K562 (cell line): ENCODE measurements at regions not wholly inside any gene's neighbourhood (a gene's known extent, or its start where the extent isn't known, plus 50 kb on each side); places are given as distances from the start of the nearest gene placed in this dataset.
A peak's percentile ranks its signal among the peaks of the same experiment; 100 is the strongest.

ENCODE experiments used
- BRD4 ChIP-seq: fragments of 200-600 bp; sonication (generic); IDR thresholded peaks from 2 replicates; pipeline ENCODE4 v1.6.1; 2017; ENCODE audit warnings: inconsistent platforms
- CREBBP ChIP-seq: IDR thresholded peaks from one replicate; pipeline ENCODE4 v1.6.1; 2012; ENCODE audit warnings: low read depth, mild to moderate bottlenecking, control low read depth, inconsistent platforms, low read length
- E2F8 ChIP-seq: fragments of 450-650 bp; IDR thresholded peaks from 2 replicates; pipeline ENCODE4 v1.7.1; 2018; ENCODE audit warnings: mild to moderate bottlenecking, low read depth; ENCODE audit not compliant: partially characterized antibody
- FOSL1 ChIP-seq: fragments of 200-800 bp; sonication (Bioruptor generic); conservative IDR thresholded peaks from 2 replicates; pipeline ENCODE4 v1.6.1; 2016; ENCODE audit warnings: missing genetic modification characterization, missing compliant biosample characterization
- HMBOX1 ChIP-seq: sonication (generic); IDR thresholded peaks from 2 replicates; pipeline ENCODE4 v1.6.1; 2016
- KAT2B ChIP-seq: IDR thresholded peaks from one replicate; pipeline ENCODE4 v1.6.1; 2012; ENCODE audit warnings: low read depth, mild to moderate bottlenecking, control low read depth, inconsistent platforms, low read length, moderate library complexity
- MTA1 ChIP-seq: fragments of 450-650 bp; IDR thresholded peaks from 2 replicates; pipeline ENCODE4 v1.6.1; 2017; ENCODE audit warnings: borderline replicate concordance
- MTA2 ChIP-seq: fragments of 450-650 bp; IDR thresholded peaks from 2 replicates; pipeline ENCODE4 v1.6.1; 2016; ENCODE audit warnings: low read depth
- NCOA2 ChIP-seq, 2 experiments: fragments of 450-650 bp; IDR thresholded peaks; 2 replicates each; pipeline ENCODE4 v1.6.1; 2018; ENCODE audit warnings: mild to moderate bottlenecking in 2 of 2, moderate library complexity in 1 of 2; ENCODE audit not compliant: partially characterized antibody in 2 of 2
- POLR2A ChIP-seq: fragments of 450-650 bp; conservative IDR thresholded peaks from 2 replicates; pipeline ENCODE4 v1.6.1; 2016
- REST ChIP-seq, 2 experiments: fragments of 450-650 bp; formaldehyde crosslinking in 1 of 2; IDR thresholded peaks; 2 replicates each; pipeline versions ENCODE4 v1.4.0 to v1.6.1; 2014 to 2020; ENCODE audit warnings: mild to moderate bottlenecking in 2 of 2, borderline replicate concordance in 1 of 2, low read depth in 1 of 2
- RNF219 ChIP-seq: fragments of 250-450 bp; sonication (Bioruptor Pico); IDR thresholded peaks from 2 replicates; pipeline ENCODE4 v1.5.0; 2022; ENCODE audit warnings: mild to moderate bottlenecking
- SMAD1 ChIP-seq: fragments of 150-350 bp; IDR thresholded peaks from 2 replicates; pipeline ENCODE4 v1.6.1; 2014; ENCODE audit warnings: low read length, low read depth; ENCODE audit not compliant: partially characterized antibody
- SRSF3 ChIP-seq: fragments of 200-400 bp; formaldehyde crosslinking; IDR thresholded peaks from 2 replicates; pipeline ENCODE4 v1.6.1; 2016; ENCODE audit warnings: mild to moderate bottlenecking, low read length, moderate library complexity; ENCODE audit not compliant: insufficient read depth
- ZNF511 ChIP-seq: sonication (generic); formaldehyde crosslinking; IDR thresholded peaks from 2 replicates; pipeline ENCODE4 v1.8.0; 2022; ENCODE audit warnings: mild to moderate bottlenecking, missing genetic modification reagents

GRCh38 chr6:144886682-144887081, 601.5 kb downstream of the UTRN start (continued):
- no peak for TF ChIP-seq ZNF511 (CRISPR knock-in tag)
- peak; percentile 91 for TF ChIP-seq FOSL1
- peak; percentile 49 to 65 for TF ChIP-seq NCOA2 (IDR thresholded peaks at IDR 0.05; ENCODE audit: partially characterized antibody in 2 of 2)
- peak; percentile 26; the same call in 1 of the 2 replicates for TF ChIP-seq REST (IDR thresholded peaks at IDR 0.05; ENCODE audit: borderline replicate concordance)
- no peak for TF ChIP-seq REST (CRISPR knock-in tag; IDR thresholded peaks at IDR 0.05; ENCODE audit: low read depth)
- TF ChIP-seq CREBBP = no peak
- peak; percentile 92 for TF ChIP-seq MTA1
- peak; percentile 100 for TF ChIP-seq MTA2
- no peak for TF ChIP-seq POLR2A
- no peak for TF ChIP-seq HMBOX1
- TF ChIP-seq SMAD1 = peak; percentile 72
- TF ChIP-seq KAT2B = no peak
- TF ChIP-seq BRD4 = no peak
- no peak for TF ChIP-seq RNF219 (CRISPR knock-in tag)
- no peak for TF ChIP-seq SRSF3
- no peak for TF ChIP-seq E2F8
